GM19043 (cell line): ENCODE measurements at regions not wholly inside any gene's neighbourhood (a gene's known extent, or its start where the extent isn't known, plus 50 kb on each side); places are given as distances from the start of the nearest gene placed in this dataset.
"Not testable (repeated sequence)": the region's sequence is repeated elsewhere in the genome, so short reads cannot be mapped to it uniquely, and the experiment has no call there.

Experiments used
- ATAC-seq: cut with Tn5 transposase; IDR thresholded peaks from one replicate; pipeline ENCODE4 v1.9.1; 2021; ENCODE audit warnings: low read depth; ENCODE audit not compliant: unreplicated experiment

DNA sequence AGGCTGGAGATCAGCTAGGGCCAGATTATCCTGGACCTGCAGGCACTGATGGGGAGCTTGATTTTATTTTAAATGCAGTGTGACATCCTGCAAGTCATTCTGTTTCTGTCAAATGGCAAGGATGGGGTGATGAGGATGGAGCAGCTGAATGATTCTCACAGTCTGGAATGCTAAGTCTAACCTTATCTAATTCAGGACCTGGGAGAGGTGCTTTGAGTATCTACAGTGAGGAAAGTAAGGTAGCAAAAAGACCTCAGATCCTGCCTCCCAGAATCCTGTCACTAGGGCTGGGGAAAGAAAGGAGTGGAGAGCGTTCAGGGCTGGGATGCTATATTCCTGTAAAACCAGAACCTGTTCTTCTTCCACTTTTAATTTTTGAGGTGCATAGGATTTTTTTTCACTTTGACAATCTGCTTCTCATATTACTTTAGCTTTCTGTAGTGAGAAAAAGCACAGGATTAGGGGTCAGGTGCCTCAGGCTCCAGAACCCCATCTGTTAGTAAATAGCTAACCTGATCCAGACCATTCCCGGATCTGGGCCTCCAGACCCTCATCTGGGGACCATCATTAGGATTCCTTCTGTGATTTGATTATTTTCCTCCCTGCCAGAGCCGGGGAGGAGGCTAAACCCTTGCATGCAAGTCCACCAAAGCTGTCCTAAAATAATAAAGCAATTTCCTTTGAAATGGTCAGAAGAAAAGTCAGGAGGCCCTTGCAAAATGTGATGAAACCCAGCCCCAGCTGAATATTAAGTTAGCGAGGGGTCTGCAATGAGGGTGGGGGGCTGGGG lies 54.7 kb downstream of the ASCL1 start:
- no peak for ATAC-seq

DNA sequence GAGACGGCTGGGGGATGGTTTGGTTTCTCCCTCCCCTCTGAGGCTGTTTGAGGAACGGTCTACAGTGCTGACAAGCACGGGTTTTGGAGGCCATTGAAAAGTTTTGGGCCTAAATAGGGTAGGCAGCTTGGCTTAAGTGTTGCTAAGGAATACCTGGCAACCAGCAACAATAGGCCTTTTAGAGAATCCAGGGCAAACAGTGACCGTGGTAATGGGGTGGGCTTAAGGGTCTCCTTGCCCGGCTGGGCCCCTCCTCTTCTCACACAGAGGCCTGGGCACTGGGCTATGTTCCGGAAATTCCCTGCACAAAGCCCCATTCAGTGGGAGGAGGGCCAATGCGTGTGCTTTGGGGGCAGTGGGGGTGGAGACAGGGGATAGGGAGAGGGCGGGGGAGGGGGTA lies 55.4 kb downstream of the ASCL1 start:
- no peak for ATAC-seq

DNA sequence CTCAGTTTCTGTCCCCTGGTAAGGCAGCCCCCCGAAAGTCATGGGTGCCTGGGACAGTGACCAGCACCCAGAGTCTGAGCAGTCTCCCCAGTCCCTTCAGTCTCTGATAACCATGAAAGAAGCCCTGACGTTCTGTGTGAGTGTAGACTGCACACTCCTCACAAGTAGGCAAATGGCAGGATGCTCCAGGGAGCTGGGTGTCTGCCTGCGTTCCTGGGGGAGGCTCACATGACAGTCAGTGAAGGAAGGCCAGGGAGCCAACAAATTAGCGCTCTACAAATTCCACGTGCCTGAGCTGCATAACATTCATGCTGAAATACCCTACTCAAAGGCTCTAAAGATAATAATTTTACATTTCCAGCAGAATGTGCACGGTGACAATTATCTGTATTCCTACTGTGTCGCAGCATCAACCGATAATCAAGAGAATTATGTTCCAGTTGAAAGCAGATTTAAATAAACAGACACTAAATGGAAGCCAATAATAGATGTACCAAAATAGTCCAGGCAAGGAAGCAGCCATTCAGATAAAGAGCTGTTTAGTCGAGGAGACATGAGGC lies 56.3 kb downstream of the ASCL1 start:
- no peak for ATAC-seq

DNA sequence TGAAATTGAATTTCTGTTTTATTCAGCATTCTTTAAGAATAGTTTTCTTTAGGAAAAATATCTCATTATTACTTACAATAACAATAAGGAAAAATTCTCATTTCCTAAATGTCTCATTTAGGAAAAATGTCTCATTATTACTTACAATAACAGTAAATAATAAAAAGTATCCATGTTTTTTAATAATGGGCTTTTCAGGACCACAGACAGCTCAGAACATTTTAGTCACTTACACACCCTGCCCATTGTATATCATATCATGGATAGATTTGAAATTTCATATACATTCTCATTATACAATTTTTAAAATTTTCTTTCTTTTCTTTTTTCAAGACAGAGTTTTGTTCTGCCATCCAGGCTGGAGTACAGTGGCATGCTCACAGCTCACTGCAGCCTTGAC lies 58.9 kb downstream of the ASCL1 start:
- no peak for ATAC-seq

DNA sequence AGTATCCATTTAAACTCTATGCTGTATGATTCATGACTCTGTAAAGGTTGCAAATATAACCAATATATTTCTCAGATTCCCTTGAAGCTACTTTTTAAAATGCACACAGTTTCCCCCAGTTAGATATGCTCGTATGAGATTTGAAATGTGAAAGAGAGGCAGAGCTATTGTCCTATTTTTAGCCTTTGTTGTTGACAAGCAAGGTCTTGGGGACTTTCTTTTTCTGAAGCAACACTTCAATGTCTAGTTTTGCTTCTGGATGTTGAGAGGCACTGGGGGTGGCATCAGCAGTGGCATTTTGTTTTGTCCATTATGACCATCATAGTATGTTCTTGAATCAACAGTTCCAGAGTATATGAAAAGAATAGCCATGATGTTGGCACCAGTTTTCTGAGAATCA lies 63.4 kb downstream of the ASCL1 start:
- no peak for ATAC-seq

DNA sequence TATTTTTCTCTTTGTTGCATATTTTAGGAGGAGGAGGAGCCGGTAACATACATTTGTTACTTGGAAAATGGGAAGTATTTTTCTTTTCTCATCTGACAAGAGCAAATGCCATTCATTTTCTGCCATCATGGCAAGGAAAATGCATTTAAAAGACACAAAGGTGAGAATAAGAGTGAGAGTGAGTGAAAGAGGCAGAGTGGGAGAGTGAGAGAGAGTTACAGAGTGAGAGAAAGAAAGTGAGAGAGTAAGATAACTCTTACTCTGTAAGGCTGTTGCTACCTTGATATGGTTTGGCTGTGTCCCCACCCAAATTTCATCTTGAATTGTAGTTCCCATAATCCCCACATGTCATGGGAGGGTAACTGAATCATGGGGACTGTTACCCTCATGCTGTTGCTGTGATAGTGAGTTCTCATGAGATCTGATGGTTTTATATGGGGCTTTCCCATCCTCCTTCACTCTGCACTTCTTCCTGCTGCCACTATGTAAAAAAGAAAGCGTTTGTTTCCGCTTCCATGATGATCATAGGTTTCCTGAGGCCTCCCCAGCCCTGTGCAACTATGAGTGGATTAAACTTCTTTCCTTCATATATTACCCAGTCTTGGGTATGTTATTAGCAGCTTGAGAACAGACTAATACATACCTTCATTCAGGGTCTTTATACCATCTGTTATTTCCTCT lies 64.2 kb downstream of the ASCL1 start:
- ATAC-seq: no peak

DNA sequence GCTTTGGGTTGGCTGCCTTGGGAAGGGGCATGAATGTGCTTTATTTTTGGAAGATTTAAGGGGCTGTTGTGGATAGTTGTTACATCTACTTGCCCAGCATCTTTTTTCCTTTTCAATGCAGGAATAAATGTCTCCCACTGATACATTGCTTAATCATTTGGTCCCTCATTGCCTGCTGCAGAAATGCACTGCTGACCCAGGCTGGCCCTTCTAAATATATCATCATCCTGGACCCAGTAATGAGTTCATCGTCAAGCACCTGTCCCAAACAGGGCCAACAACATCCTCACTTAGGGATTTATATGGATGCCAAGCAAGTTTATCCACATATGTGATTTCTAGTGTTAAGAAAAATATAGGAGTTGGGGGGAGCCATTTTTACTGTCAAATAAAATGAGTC lies 67.2 kb downstream of the ASCL1 start:
- no peak for ATAC-seq

DNA sequence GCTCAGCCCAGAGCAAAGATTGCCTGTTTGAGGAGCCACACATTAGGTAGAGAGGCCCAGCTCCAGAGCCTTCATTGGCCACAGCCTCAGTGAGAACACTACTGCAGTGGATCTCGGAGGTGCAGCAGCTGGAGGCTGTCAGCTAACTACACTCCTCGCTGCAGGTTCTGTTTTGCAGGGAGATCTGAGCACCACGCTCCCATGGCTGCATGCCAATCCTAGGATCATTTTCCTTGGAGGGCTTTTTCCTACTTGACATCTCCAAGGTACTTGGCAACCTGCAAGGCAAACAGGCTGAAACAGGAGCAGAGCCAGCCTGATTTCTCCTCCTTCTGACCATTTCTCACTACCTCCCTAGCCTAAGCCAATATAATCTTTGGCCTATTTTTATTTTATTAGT lies 69.2 kb downstream of the ASCL1 start:
- ATAC-seq: not testable (repeated sequence)

DNA sequence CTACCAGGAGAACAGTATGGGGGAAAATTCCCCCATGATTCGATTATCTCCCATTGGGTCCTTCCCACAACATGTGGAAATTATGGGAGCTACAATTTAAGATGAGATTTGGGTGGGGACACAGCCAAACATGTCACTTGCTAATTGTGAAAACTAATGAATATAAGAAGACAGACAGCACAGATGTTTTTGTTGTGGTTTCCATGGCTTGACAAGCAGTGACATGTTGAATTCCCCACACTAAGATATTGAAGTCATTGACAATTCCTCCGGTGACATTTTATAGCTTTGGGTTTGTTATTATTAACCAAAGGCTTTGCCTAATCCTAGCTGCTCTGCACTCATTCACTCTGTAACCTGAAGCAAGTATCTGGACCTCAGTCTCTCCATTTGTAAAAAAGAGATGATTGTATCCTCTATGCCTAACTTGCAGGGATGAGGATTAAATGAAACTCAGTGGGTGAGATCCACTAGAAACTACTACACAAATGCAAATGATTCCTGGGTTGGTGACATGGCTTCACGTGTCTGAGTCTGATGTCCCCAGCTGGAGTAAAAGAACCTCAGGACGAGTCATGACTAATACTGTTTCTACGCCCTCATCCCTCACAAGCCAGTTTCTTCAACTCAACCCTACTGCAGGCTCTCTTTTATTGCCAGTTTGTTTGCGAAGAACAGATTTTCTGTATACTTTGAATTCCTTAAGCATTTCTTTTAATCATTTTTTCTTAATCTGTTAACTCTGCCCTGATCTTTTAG lies 71.6 kb downstream of the ASCL1 start:
- ATAC-seq: no peak

DNA sequence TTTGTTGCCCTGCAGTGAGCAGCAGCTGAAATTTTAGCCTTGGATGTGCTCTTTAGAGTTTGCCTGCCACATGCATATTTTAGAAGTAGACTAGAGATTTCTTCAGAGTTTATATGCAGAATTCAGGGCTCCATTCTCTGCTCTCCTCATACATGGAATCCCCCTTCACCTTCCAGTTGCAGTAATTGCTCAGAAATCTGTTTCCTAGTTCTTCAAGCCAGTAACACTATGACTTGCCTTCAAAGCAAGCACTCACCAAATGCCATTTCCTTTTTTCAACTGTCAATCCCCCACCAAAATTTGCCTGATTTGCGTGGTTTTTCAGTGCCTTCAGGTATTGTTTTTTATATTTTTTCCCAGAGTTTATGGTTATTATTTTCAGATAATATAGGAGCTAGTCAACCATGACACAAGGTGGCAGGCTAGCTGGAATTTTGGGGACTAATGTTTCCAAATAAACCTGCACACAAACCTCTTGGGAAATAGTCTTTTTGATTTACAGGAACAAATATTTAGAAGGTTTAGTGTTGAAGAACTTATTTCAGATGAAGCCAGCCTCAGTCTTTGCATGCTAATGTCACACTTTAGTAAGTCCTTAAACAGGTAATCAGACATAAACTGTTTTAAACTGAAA lies 79.2 kb downstream of the ASCL1 start:
- ATAC-seq: no peak

DNA sequence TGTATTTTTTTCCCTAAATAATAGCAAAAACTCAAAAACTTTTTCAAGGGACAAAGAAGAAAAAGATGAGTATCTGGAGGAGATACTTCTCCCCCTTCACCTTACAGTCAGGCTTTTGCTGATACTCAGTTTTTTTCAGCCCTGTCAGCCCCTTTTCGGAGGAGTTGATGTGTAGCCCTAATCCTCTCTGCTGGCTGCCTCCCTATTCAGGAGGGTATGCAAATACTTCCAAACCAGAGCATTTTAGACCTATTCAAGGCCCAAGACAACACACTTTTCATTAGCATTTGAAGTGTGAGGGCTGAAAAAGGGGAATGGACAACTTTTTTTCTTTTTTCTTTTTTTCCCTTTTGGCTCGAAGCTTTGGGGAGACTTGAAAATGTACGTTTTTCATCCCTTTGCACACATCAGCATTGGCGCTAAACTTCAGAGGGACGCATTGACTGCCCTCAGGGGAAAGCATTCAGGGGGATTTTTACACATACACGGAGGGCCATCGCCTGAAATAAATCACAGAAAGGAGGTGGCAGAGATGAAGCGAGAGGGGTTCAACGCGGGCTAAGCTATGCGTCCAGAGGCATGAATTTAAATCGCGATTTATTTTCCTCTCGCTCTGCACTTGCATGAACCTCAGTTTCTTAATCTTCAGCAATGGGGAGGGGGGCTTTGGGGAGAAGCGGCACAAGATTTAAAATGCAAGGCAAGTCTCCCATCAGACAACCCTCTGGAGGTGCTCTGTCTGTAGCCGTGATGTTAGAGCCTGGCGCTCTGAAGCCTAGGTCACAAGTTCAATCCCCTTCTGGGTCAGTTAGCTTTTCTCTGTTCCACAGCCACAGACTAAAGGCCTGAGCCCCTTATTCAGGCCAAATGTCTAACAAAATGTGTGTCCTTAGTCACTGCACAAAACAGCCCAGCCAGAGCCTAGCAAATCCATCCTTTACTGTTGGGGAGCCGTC lies 86.3 kb downstream of the ASCL1 start:
- no peak for ATAC-seq

DNA sequence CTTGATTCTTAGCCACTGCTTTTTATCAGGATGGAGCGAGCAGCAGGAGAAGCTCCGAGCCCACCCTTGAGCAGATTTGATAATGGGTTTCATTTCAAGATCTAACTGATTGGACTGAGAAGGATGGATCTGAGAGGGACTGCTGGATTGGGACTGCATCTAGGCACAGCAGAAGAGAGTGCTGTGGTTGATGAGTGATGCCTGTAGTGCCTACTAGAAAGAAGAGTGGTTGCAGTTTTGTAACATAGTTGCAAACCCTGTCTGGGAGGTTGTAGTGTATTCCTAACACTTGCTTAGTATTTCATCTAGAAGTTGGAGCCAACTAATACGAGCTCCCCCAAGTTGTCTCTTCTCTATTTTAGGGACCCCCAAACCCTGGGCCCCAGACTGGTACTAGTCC lies 88.7 kb downstream of the ASCL1 start:
- no peak for ATAC-seq

DNA sequence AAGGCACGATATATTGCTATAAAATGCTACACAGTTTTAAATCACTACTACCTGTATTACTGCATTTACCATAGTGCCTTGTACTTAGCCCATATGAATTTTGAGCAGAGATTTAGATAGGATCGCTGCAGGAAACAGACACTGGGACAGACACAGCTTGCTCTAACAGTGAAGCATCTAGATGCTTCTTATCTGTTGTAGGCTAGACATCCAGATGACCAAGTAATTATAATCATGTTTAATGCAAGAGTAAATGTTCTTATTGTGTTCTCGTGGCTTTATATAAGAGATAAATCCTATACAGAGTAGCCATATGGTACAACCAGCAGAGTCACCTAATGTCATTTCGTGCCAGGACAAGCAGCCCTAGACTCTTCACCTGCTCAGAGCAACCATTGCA lies 92.8 kb downstream of the ASCL1 start:
- ATAC-seq: no peak

DNA sequence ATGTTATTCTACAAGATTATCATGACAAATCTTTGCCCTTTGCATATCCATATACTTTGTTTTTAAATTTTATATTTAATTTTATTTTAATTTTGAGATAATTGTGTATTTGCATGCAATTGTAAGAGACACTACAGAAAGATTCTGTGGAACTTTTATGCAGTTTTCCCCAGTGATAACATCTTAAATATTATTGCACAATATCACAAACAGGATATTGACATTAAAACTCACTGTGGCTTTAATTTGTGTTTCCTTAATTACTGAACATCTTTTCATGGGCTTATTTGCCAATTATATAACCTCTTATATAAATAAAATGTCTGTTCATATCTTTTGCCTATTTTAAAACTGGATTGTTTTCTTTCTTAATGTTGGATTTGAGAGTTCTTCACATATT lies 95.6 kb downstream of the ASCL1 start:
- no peak for ATAC-seq

DNA sequence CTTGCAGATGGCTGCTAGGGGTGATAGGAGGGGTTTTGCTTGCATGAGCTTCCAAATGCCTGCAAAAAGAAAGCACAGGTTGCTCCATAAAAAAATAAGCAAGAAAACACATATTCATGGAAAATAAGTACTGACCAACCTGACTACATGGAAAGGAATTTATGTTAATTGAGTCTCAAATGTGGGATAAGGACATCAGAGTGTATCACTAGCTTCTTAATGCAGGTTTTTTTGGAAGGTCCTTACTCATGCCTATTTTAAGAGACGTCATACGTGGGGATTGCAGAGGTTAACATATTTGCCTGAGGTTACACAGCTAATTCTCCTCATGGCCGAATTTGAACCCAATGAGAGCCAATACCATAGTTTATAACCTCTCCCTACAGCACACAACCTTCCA lies 116.2 kb downstream of the ASCL1 start:
- ATAC-seq: no peak

DNA sequence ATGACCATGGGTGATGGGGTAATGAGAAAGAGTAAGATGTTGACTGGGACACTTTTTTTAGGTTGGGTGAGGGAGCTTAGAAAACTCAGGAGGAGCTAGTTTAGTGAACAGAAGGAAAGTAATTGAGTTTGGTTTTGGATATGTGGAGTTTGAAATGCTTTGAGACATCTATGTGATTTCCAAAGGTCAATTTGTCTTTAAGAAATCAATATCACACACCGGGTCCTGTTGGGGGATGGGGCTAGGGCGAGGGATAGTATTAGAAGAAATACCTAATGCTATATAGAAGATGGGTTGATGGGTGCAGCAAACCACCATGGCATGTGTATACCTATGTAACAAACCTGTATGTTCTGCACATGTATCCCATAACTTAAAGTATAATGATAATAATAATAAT lies 118.4 kb downstream of the ASCL1 start:
- no peak for ATAC-seq

DNA sequence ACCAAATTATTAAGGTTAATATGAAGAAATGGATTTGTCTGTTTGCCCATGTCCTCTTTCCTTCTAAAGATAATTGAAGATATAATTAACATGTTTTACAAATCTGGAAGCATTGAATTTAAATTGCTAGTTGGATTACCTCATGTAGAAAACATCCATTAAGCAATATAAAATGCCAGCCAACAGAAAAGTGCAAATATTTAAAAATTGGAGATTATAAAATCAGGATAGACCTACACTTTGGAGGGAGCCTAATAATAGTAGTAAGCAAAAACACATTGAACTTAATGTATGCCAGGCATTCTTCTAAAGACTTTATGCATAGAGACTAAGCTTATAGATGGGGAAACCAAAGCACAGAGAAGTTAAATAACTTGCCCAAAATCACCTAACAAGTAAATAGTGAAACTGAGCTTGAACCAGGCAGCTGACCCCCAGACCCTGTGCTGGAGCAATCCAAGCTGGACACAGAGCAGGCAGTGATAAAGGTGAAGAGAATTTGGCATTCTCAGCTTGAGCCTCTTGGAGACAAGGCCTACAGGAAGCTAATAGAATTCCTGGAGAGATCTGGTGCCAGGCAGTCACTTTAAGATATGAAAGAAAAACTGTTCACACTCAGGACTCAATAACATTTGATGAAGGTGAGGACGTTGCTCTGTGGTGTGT lies 119.8 kb downstream of the ASCL1 start:
- ATAC-seq: no peak

DNA sequence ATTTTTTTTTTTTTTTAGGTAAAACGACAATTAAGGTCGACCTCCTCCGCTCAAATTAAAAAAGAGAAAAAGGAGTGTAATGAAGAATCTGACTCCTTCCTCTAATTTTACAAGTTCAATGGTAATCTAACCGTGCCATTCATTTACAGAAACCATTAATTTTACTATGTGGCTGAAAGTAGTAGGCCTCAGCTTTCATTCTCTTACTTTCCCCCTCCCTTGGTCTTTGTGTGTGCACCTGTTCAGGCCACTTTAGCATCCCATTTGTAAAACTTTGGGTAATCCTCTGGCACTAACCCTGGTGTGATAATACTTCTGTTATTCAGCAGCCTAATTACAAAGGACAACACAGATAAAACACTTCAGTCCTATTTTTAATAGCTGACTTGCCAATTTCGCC lies 128.1 kb downstream of the ASCL1 start:
- peak; percentile 81 for ATAC-seq

DNA sequence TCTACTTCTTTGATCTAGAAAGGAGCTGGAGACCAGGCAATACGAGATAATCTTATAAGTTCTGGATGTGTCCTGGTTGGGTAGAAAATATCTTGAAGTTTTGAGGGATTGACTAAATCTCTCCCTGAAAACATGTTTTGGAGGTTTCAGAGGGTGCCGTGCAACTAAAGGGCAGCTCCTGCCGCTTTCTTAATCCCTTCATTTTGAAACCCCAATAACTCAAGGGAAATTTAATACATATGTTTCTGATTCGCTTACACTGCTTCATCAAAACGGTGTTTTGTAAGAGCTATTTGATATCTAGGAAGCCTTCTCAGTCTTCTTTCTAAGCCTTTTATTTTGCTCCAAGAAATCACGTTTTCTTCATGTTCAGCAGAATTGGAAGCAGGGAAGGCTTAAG lies 129.0 kb downstream of the ASCL1 start:
- no peak for ATAC-seq
